ENCODE measurements at regions not wholly inside any gene's neighbourhood (a gene's known extent, or its start where the extent isn't known, plus 50 kb on each side); places are given as distances from the start of the nearest gene placed in this dataset.

DNA sequence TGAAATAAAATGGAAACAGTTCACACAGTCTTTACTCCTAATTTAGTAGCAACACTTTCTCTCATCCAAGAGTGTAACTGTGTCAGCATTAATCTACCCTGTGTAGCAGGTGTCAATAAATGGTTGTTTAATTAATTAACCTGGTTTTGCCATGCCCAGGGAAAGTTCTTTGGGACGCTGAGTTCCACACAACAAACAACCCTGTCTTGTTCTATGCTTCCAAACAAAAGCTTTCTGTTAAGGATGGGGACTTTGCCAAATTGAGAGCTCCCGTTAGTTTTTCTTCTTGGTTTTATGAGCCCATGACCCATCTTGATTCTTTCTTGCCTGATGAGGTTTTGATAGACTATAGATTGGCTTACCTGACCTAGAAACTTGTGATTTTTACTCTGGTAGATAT is 530.1 kb downstream of the KCNJ2 start:
- Histone ChIP-seq H3K4me1 (ENCODE audit: insufficient read depth, low read length, severe bottlenecking) (no peaks in the 10 kb centered on the region), H3F3A (ENCODE audit: insufficient read depth, low read length) (no peaks in the 10 kb centered on the region), H3K27me3 (ENCODE audit: insufficient read depth, low read length) (no peaks in the 10 kb centered on the region), H2AFZ (ENCODE audit: low read length) (no peak overlapping the region), H3K79me2 (ENCODE audit: insufficient read depth, low read length) (no peaks in the 10 kb centered on the region), H3K4me2 (ENCODE audit: low read length) (no peak overlapping the region), H3K4me3 (ENCODE audit: low read depth, low read length, poor library complexity, severe bottlenecking) (no peak overlapping the region), H3K9ac (ENCODE audit: low read length) (no peak overlapping the region), H3K36me3 (ENCODE audit: insufficient read depth, low read length) (no peaks in the 10 kb centered on the region), H3K9me3 (ENCODE audit: low read length) (no peaks in the 10 kb centered on the region), H3K27ac (ENCODE audit: low read depth, low read length, poor library complexity, severe bottlenecking) (no peak overlapping the region), H4K20me1 (ENCODE audit: insufficient read depth, low read length) (no peaks in the 10 kb centered on the region), H3K9me2 (ENCODE audit: low read depth, low read length) (no peaks in the 10 kb centered on the region)
- TF ChIP-seq, protein P1, sequence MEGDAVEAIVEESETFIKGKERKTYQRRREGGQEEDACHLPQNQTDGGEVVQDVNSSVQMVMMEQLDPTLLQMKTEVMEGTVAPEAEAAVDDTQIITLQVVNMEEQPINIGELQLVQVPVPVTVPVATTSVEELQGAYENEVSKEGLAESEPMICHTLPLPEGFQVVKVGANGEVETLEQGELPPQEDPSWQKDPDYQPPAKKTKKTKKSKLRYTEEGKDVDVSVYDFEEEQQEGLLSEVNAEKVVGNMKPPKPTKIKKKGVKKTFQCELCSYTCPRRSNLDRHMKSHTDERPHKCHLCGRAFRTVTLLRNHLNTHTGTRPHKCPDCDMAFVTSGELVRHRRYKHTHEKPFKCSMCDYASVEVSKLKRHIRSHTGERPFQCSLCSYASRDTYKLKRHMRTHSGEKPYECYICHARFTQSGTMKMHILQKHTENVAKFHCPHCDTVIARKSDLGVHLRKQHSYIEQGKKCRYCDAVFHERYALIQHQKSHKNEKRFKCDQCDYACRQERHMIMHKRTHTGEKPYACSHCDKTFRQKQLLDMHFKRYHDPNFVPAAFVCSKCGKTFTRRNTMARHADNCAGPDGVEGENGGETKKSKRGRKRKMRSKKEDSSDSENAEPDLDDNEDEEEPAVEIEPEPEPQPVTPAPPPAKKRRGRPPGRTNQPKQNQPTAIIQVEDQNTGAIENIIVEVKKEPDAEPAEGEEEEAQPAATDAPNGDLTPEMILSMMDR (IDR thresholded peaks at IDR 0.05; ENCODE audit: low read length), result no peak
- no peak for TF ChIP-seq EZH2 (IDR thresholded peaks at IDR 0.05; ENCODE audit: borderline replicate concordance, low read length)

DNA sequence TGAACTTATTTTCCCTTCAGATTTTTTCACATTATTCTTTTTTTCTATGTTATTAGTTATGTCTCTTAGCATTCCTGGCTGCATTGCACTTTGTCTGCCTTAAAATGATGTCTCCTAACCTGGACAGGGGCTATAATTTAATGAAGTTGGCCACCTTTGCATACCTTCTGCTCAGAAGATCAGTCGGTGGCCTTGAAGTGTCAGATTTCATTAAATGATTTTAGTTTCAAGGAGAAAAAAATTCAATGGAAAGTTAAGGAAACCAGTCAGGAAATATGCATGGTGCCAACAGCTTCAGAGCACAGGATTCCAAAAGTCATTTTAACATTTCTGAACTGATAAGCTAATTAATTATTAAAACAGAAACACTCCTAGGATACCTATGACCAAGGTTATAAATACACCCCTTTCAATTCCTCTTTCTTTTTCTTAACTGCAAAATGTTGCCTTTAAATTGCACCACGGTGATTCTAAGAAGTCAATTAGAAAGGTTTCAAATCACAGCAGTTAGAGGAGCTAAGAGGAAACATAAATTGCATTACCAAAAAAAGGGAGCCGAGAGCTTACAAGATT is 533.4 kb downstream of the KCNJ2 start:
- Histone ChIP-seq H3K9ac (ENCODE audit: low read length) (no peak overlapping the region), H3K4me3 (ENCODE audit: low read depth, low read length, poor library complexity, severe bottlenecking) (no peak overlapping the region), H3K4me1 (ENCODE audit: insufficient read depth, low read length, severe bottlenecking) (no peaks in the 10 kb centered on the region), H3K9me3 (ENCODE audit: low read length) (no peaks in the 10 kb centered on the region), H3K4me2 (ENCODE audit: low read length) (no peak overlapping the region), H2AFZ (ENCODE audit: low read length) (no peak overlapping the region), H3K9me2 (ENCODE audit: low read depth, low read length) (no peaks in the 10 kb centered on the region), H3F3A (ENCODE audit: insufficient read depth, low read length) (no peaks in the 10 kb centered on the region), H3K27me3 (ENCODE audit: insufficient read depth, low read length) (no peaks in the 10 kb centered on the region), H3K36me3 (ENCODE audit: insufficient read depth, low read length) (no peaks in the 10 kb centered on the region), H3K79me2 (ENCODE audit: insufficient read depth, low read length) (no peaks in the 10 kb centered on the region), H3K27ac (ENCODE audit: low read depth, low read length, poor library complexity, severe bottlenecking) (no peak overlapping the region), H4K20me1 (ENCODE audit: insufficient read depth, low read length) (no peaks in the 10 kb centered on the region)
- TF ChIP-seq, protein P1 (IDR thresholded peaks at IDR 0.05; ENCODE audit: low read length), result no peak
- no peak for TF ChIP-seq EZH2 (IDR thresholded peaks at IDR 0.05; ENCODE audit: borderline replicate concordance, low read length)

DNA sequence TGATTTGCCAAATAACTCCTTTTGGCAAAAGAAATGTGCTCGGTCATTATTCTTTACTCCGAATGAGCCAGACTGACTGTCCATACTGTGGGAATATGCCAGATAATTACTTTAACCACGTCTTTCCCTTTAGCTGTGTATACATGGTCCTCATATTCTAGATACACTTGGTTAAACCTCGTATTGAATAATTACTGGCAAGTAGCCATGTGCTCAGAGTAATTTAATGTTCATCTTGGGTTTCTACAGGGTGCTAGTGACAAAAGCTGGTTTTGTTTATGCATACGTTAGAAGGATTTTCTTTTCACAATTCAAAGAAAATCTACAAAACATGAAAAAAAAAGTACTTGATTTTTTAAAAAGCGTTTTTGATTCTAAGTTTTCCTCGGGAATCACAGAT is 540.3 kb downstream of the KCNJ2 start:
- no peaks in the 10 kb centered on the region for H3K4me1 ChIP-seq (ENCODE audit: insufficient read depth, low read length, severe bottlenecking)
- H3K27ac ChIP-seq (ENCODE audit: low read depth, low read length, poor library complexity, severe bottlenecking), result no peak overlapping the region
- H3K9me3 ChIP-seq (ENCODE audit: low read length), result no peaks in the 10 kb centered on the region
- no peaks in the 10 kb centered on the region for H4K20me1 ChIP-seq (ENCODE audit: insufficient read depth, low read length)
- no peak overlapping the region for H3K9ac ChIP-seq (ENCODE audit: low read length)
- H2AFZ ChIP-seq (ENCODE audit: low read length), result no peak overlapping the region
- no peak overlapping the region for H3K4me3 ChIP-seq (ENCODE audit: low read depth, low read length, poor library complexity, severe bottlenecking)
- H3K4me2 ChIP-seq (ENCODE audit: low read length), result no peak overlapping the region
- no peaks in the 10 kb centered on the region for H3K27me3 ChIP-seq (ENCODE audit: insufficient read depth, low read length)
- no peaks in the 10 kb centered on the region for H3K9me2 ChIP-seq (ENCODE audit: low read depth, low read length)
- H3K36me3 ChIP-seq (ENCODE audit: insufficient read depth, low read length), result no peaks in the 10 kb centered on the region
- H3K79me2 ChIP-seq (ENCODE audit: insufficient read depth, low read length), result no peaks in the 10 kb centered on the region
- TF ChIP-seq EZH2 (IDR thresholded peaks at IDR 0.05; ENCODE audit: borderline replicate concordance, low read length), result no peak
- TF ChIP-seq, protein P1 (IDR thresholded peaks at IDR 0.05; ENCODE audit: low read length), result no peak
- H3F3A ChIP-seq (ENCODE audit: insufficient read depth, low read length), result no peaks in the 10 kb centered on the region

Measured in OCI-LY1 (cell line).